GM21526 (cell line): ENCODE measurements at regions not wholly inside any gene's neighbourhood (a gene's known extent, or its start where the extent isn't known, plus 50 kb on each side); places are given as distances from the start of the nearest gene placed in this dataset.
"Not testable (repeated sequence)": the region's sequence is repeated elsewhere in the genome, so short reads cannot be mapped to it uniquely, and the experiment has no call there.

Experiments used
- ATAC-seq: cut with Tn5 transposase; IDR thresholded peaks from one replicate; pipeline ENCODE4 v1.9.1; 2021; ENCODE audit warnings: moderate library complexity; ENCODE audit not compliant: unreplicated experiment, low FRiP score

- no peak for ATAC-seq
These were observed 943.3 kb upstream of the FANCL start for GRCh38 chr2:59184276-59185020.

GRCh38 chr2:59183070-59183469 is 941.9 kb upstream of the FANCL start:
- no peak for ATAC-seq

- ATAC-seq = peak; percentile 53
These were observed 941.1 kb upstream of the FANCL start for GRCh38 chr2:59182249-59182648.

- no peak for ATAC-seq
These were observed 940.2 kb upstream of the FANCL start for GRCh38 chr2:59181347-59181746.

GRCh38 chr2:59180621-59181020 is 939.5 kb upstream of the FANCL start:
- ATAC-seq = no peak

- ATAC-seq = no peak
These were observed 939.0 kb upstream of the FANCL start for GRCh38 chr2:59180111-59180510.

- no peak for ATAC-seq
These were observed 936.6 kb upstream of the FANCL start for GRCh38 chr2:59177748-59178147.

- ATAC-seq = no peak
These were observed 935.6 kb upstream of the FANCL start for GRCh38 chr2:59176737-59177136.

- ATAC-seq = no peak
These were observed 933.6 kb upstream of the FANCL start for GRCh38 chr2:59174536-59175243.

GRCh38 chr2:59173325-59173724 is 932.2 kb upstream of the FANCL start:
- ATAC-seq = no peak

- peak; percentile 73 for ATAC-seq
These were observed 929.9 kb upstream of the FANCL start for GRCh38 chr2:59171019-59171418.

GRCh38 chr2:59168766-59169165 is 927.6 kb upstream of the FANCL start:
- ATAC-seq = no peak

- ATAC-seq = no peak
These were observed 926.4 kb upstream of the FANCL start for GRCh38 chr2:59167514-59167913.

- ATAC-seq = not testable (repeated sequence)
These were observed 916.8 kb upstream of the FANCL start for GRCh38 chr2:59157908-59158307.

GRCh38 chr2:59151805-59152204 is 910.7 kb upstream of the FANCL start:
- no peak for ATAC-seq

- ATAC-seq = no peak
These were observed 909.2 kb upstream of the FANCL start for GRCh38 chr2:59150217-59150849.

- ATAC-seq = no peak
These were observed 908.1 kb upstream of the FANCL start for GRCh38 chr2:59149271-59149670.

- ATAC-seq = no peak
These were observed 871.1 kb upstream of the FANCL start for GRCh38 chr2:59112258-59112657.

- no peak for ATAC-seq
These were observed 855.8 kb upstream of the FANCL start for GRCh38 chr2:59096973-59097372.

GRCh38 chr2:59093571-59093970 is 852.4 kb upstream of the FANCL start:
- no peak for ATAC-seq

- ATAC-seq = no peak
These were observed 843.2 kb upstream of the FANCL start for GRCh38 chr2:59084326-59084725.
